PC-9 (cell line): ENCODE measurements at regions not wholly inside any gene's neighbourhood (a gene's known extent, or its start where the extent isn't known, plus 50 kb on each side); places are given as distances from the start of the nearest gene placed in this dataset.

ENCODE experiments used
- EZH2 ChIP-seq: fragments of 200-600 bp; sonication (generic); IDR thresholded peaks from 2 replicates; pipeline ENCODE4 v1.8.0; 2017; ENCODE audit warnings: antibody characterized with exemption, low read depth
- TF ChIP-seq, protein P1 (sequence below): fragments of 200-600 bp; sonication (generic); conservative IDR thresholded peaks from 2 replicates; pipeline ENCODE4 v1.6.1; 2017; ENCODE audit warnings: mixed run types, antibody characterized with exemption, mild to moderate bottlenecking, moderate library complexity

DNA sequence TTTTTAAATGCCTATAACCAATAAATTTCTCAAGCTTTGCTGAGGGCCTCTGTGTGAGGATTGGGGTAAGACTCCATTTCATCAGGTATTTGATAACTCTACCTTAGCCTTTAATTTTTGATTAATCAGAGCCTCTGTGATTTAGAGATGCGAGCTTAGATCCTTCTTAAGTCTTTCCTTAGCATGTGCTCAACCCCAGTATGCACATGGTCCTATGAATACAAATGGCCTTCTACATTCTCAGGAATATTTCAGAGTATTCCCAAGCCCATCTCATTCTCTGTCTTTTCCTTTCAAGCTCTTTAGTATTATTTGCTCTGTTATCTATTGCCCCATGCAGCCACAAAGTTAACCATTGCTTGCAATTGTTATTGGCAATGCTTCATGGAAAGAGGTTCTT, 1407.7 kb downstream of the LRFN5 start:
- TF ChIP-seq, protein P1, sequence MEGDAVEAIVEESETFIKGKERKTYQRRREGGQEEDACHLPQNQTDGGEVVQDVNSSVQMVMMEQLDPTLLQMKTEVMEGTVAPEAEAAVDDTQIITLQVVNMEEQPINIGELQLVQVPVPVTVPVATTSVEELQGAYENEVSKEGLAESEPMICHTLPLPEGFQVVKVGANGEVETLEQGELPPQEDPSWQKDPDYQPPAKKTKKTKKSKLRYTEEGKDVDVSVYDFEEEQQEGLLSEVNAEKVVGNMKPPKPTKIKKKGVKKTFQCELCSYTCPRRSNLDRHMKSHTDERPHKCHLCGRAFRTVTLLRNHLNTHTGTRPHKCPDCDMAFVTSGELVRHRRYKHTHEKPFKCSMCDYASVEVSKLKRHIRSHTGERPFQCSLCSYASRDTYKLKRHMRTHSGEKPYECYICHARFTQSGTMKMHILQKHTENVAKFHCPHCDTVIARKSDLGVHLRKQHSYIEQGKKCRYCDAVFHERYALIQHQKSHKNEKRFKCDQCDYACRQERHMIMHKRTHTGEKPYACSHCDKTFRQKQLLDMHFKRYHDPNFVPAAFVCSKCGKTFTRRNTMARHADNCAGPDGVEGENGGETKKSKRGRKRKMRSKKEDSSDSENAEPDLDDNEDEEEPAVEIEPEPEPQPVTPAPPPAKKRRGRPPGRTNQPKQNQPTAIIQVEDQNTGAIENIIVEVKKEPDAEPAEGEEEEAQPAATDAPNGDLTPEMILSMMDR = no peak
- TF ChIP-seq EZH2 = no peak
